H9 (cell line): ENCODE measurements at regions not wholly inside any gene's neighbourhood (a gene's known extent, or its start where the extent isn't known, plus 50 kb on each side); places are given as distances from the start of the nearest gene placed in this dataset.

Experiments
- DNase-seq: peaks from one replicate; pipeline ENCODE4 v3.0.0-alpha.2; 2017
- H2AFZ ChIP-seq: one replicate; pipeline ENCODE4 v1.6.1; 2013; ENCODE audit warnings: mild to moderate bottlenecking, low read length, control low read depth, moderate library complexity
- H2AK5ac ChIP-seq: 2 replicates; pipeline ENCODE4 v1.6.1; 2013; ENCODE audit warnings: low read length, control low read depth, mixed read lengths; ENCODE audit not compliant: insufficient read length
- H2BK120ac ChIP-seq: one replicate; pipeline ENCODE4 v1.6.1; 2013; ENCODE audit warnings: low read depth, mild to moderate bottlenecking, low read length, control low read depth, inconsistent platforms; ENCODE audit not compliant: poor library complexity, severe bottlenecking
- H2BK12ac ChIP-seq: 2 replicates; pipeline ENCODE4 v1.6.1; 2013; ENCODE audit warnings: low read length, control low read depth, mixed read lengths, low read depth; ENCODE audit not compliant: insufficient read length
- H2BK15ac ChIP-seq: 2 replicates; pipeline ENCODE4 v1.6.1; 2013; ENCODE audit warnings: low read depth, low read length, control low read depth
- H2BK20ac ChIP-seq: one replicate; pipeline ENCODE4 v1.6.1; 2013; ENCODE audit warnings: low read depth, mild to moderate bottlenecking, low read length, control low read depth, inconsistent platforms; ENCODE audit not compliant: poor library complexity, severe bottlenecking
- H2BK5ac ChIP-seq: 2 replicates; pipeline ENCODE4 v1.6.1; 2013; ENCODE audit warnings: low read length, control low read depth, mixed read lengths; ENCODE audit not compliant: insufficient read length
- H3K14ac ChIP-seq: 2 replicates; pipeline ENCODE4 v1.6.1; 2013; ENCODE audit warnings: low read length, control low read depth; ENCODE audit not compliant: insufficient read depth
- H3K18ac ChIP-seq: 2 replicates; pipeline ENCODE4 v1.6.1; 2013; ENCODE audit warnings: low read depth, mild to moderate bottlenecking, mixed read lengths, low read length, control low read depth; ENCODE audit not compliant: insufficient read length
- H3K23ac ChIP-seq: 2 replicates; pipeline ENCODE4 v1.6.1; 2013; ENCODE audit warnings: low read length, control low read depth, mixed read lengths, low read depth; ENCODE audit not compliant: insufficient read length
- H3K23me2 ChIP-seq: 2 replicates; pipeline ENCODE4 v1.6.1; 2013; ENCODE audit warnings: low read depth, mild to moderate bottlenecking, mixed read lengths, low read length, control low read depth; ENCODE audit not compliant: insufficient read length, poor library complexity, severe bottlenecking
- H3K27ac ChIP-seq: 2 replicates; pipeline ENCODE4 v1.5.1; 2013; ENCODE audit warnings: low read length, control low read depth, mixed read lengths, low read depth; ENCODE audit not compliant: insufficient read length
- H3K27me3 ChIP-seq: 2 replicates; pipeline ENCODE4 v1.6.1; 2013; ENCODE audit warnings: low read length, control low read depth, inconsistent platforms; ENCODE audit not compliant: insufficient read depth
- H3K4ac ChIP-seq: 2 replicates; pipeline ENCODE4 v1.6.1; 2013; ENCODE audit warnings: low read depth, mild to moderate bottlenecking, control low read depth, inconsistent platforms, low read length, moderate library complexity
- H3K4me1 ChIP-seq: 2 replicates; pipeline ENCODE4 v1.6.1; 2013; ENCODE audit warnings: low read length, control low read depth, inconsistent platforms; ENCODE audit not compliant: insufficient read depth
- H3K4me2 ChIP-seq: 2 replicates; pipeline ENCODE4 v1.6.1; 2013; ENCODE audit warnings: low read length, control low read depth, mixed read lengths; ENCODE audit not compliant: insufficient read length, insufficient read depth
- H3K56ac ChIP-seq: 2 replicates; pipeline ENCODE4 v1.6.1; 2013; ENCODE audit warnings: low read depth, mild to moderate bottlenecking, mixed read lengths, low read length, control low read depth; ENCODE audit not compliant: insufficient read length
- H3K79me1 ChIP-seq: 2 replicates; pipeline ENCODE4 v1.6.1; 2013; ENCODE audit warnings: low read depth, mild to moderate bottlenecking, moderate library complexity, low read length, control low read depth, inconsistent platforms; ENCODE audit not compliant: insufficient read depth, poor library complexity, severe bottlenecking
- H3K79me2 ChIP-seq: 2 replicates; pipeline ENCODE4 v1.6.1; 2013; ENCODE audit warnings: low read length, control low read depth, inconsistent platforms; ENCODE audit not compliant: insufficient read depth
- H3K9ac ChIP-seq: 2 replicates; pipeline ENCODE4 v1.6.1; 2013; ENCODE audit warnings: low read length, control low read depth, mixed read lengths; ENCODE audit not compliant: insufficient read length; ENCODE audit errors: extremely low read depth
- H3K9me3 ChIP-seq: one replicate; pipeline ENCODE4 v1.6.1; 2013; ENCODE audit warnings: low read depth, low read length, inconsistent platforms; ENCODE audit not compliant: control insufficient read depth
- H3T11ph ChIP-seq: one replicate; pipeline ENCODE4 v1.6.1; 2013; ENCODE audit warnings: mild to moderate bottlenecking, low read length, control low read depth, inconsistent platforms
- H4K20me1 ChIP-seq: one replicate; pipeline ENCODE4 v1.6.1; 2013; ENCODE audit not compliant: control insufficient read depth, insufficient read length, insufficient read depth
- H4K5ac ChIP-seq: 2 replicates; pipeline ENCODE4 v1.6.1; 2013; ENCODE audit warnings: low read depth, mild to moderate bottlenecking, mixed read lengths, low read length, control low read depth; ENCODE audit not compliant: insufficient read length
- H4K8ac ChIP-seq: replicated peaks from 2 replicates; pipeline ENCODE4 v1.6.1; 2013; ENCODE audit warnings: low read length, control low read depth, mixed read lengths, low read depth; ENCODE audit not compliant: insufficient read length
- H4K91ac ChIP-seq: 2 replicates; pipeline ENCODE4 v1.6.1; 2013; ENCODE audit warnings: low read depth, mild to moderate bottlenecking, moderate library complexity, mixed read lengths, low read length, control low read depth; ENCODE audit not compliant: insufficient read length
- H3K27ac Mint-ChIP-seq, 3 experiments: 2 replicates in 2 of 3; 3 replicates in 1 of 3; pipeline ENCODE4 v1.8.0; 2020 to 2021; ENCODE audit warnings: mixed read lengths in 3 of 3, mild to moderate bottlenecking in 1 of 3, moderate library complexity in 1 of 3
- H3K27me3 Mint-ChIP-seq: 2 replicates; pipeline ENCODE4 v1.8.0; 2021; ENCODE audit warnings: low read depth, mild to moderate bottlenecking, moderate library complexity, mixed read lengths
- H3K36me3 Mint-ChIP-seq, 3 experiments: 2 replicates in 2 of 3; 3 replicates in 1 of 3; pipeline ENCODE4 v1.8.0; 2020 to 2021; ENCODE audit warnings: low read depth in 3 of 3, mixed read lengths in 3 of 3; ENCODE audit not compliant: insufficient read depth in 1 of 3
- H3K4me1 Mint-ChIP-seq, 2 experiments: 2 replicates each; pipeline ENCODE4 v1.8.0; 2020; ENCODE audit warnings: mixed read lengths in 2 of 2
- H3K4me3 Mint-ChIP-seq, 2 experiments: 2 replicates in 1 of 2; 3 replicates in 1 of 2; pipeline ENCODE4 v1.8.0; 2020 to 2021; ENCODE audit warnings: mild to moderate bottlenecking in 2 of 2, mixed read lengths in 2 of 2, moderate library complexity in 1 of 2
- H3K9me3 Mint-ChIP-seq, 2 experiments: 2 replicates in 1 of 2; 3 replicates in 1 of 2; pipeline ENCODE4 v1.8.0; 2020; ENCODE audit warnings: mild to moderate bottlenecking in 2 of 2, mixed read lengths in 2 of 2, moderate library complexity in 1 of 2
- WGBS: extraction: QIAGEN DNeasy Blood & Tissue Kit; methylation state at CpG from one replicate; pipeline ENCODE4 v1.1.7; 2013; ENCODE audit warnings: missing lambda C conversion rate, low lambda C conversion rate, mixed read lengths; ENCODE audit not compliant: insufficient read length; ENCODE audit errors: extremely low coverage; 5-methylcytosine and 5-hydroxymethylcytosine counted together
- TF ChIP-seq, protein P1 (sequence below): fragments of 200-600 bp; sonication (generic); conservative IDR thresholded peaks from 3 replicates; pipeline ENCODE4 v1.8.0; 2021; ENCODE audit warnings: antibody characterized with exemption, mild to moderate bottlenecking

DNA sequence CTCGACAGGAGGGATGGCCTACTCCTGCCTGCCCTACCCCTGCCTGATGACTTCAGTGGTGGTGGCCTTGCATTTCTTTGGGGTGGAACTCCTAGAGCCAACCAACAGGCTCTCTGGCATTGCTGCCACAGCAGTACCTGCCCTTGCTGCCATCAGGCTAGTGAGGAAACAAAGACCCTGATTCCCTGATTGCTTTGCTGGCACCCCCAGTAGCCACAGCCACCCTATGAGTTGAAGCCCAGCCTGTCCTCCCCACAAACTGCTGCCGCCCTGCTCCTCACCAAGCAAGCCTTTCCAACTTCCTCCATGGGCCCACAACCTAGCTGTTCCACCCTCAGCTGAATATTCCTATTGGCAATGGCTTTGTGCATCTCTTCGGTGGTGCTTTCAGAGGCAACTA lies 52.5 kb upstream of the KHDRBS2 start:
- Histone ChIP-seq H3K27ac (no peak overlapping the region), H3K9ac (no peak overlapping the region), H2BK120ac (no peak overlapping the region), H4K20me1 (no peaks in the 10 kb centered on the region), H3K18ac (no peak overlapping the region), H4K5ac (no peak overlapping the region), H2BK12ac (no peak overlapping the region), H2BK20ac (no peak overlapping the region), H2BK5ac (no peak overlapping the region), H3K79me1 (no peaks in the 10 kb centered on the region), H3K56ac (no peak overlapping the region), H2AK5ac (no peak overlapping the region), H3K23ac (no peak overlapping the region), H3K9me3 (no peaks in the 10 kb centered on the region), H2BK15ac (no peak overlapping the region), H3K23me2 (no peaks in the 10 kb centered on the region), H3K14ac (no peak overlapping the region), H3T11ph (no peak overlapping the region), H3K4me2 (no peak overlapping the region), H3K27me3 (no peaks in the 10 kb centered on the region), H3K4ac (no peak overlapping the region), H3K4me1 (no peaks in the 10 kb centered on the region), H2AFZ (no peak overlapping the region), H4K91ac (no peak overlapping the region), H4K8ac (no peak overlapping the region), H3K79me2 (no peaks in the 10 kb centered on the region)
- no peak for DNase-seq
- Mint-ChIP-seq H3K36me3 (peaks cover 0 to 1% (median 0%) of the 10 kb centered on the region in 3 experiments; a peak in 1 of 7 replicates), H3K27me3 (no peaks in the 10 kb centered on the region), H3K4me3 (no peak overlapping the region), H3K9me3 (no peaks in the 10 kb centered on the region; a peak in 1 of 5 replicates), H3K27ac (no peak overlapping the region; a peak in 1 of 7 replicates), H3K4me1 (no peaks in the 10 kb centered on the region)
- WGBS: no CpG with 5 or more reads among the region's 3 CpGs
- TF ChIP-seq, protein P1, sequence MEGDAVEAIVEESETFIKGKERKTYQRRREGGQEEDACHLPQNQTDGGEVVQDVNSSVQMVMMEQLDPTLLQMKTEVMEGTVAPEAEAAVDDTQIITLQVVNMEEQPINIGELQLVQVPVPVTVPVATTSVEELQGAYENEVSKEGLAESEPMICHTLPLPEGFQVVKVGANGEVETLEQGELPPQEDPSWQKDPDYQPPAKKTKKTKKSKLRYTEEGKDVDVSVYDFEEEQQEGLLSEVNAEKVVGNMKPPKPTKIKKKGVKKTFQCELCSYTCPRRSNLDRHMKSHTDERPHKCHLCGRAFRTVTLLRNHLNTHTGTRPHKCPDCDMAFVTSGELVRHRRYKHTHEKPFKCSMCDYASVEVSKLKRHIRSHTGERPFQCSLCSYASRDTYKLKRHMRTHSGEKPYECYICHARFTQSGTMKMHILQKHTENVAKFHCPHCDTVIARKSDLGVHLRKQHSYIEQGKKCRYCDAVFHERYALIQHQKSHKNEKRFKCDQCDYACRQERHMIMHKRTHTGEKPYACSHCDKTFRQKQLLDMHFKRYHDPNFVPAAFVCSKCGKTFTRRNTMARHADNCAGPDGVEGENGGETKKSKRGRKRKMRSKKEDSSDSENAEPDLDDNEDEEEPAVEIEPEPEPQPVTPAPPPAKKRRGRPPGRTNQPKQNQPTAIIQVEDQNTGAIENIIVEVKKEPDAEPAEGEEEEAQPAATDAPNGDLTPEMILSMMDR: no peak
